Cardiac fibroblast (primary cell): ENCODE measurements at regions not wholly inside any gene's neighbourhood (a gene's known extent, or its start where the extent isn't known, plus 50 kb on each side); places are given as distances from the start of the nearest gene placed in this dataset.

Experiments
- DNase-seq, 2 donors: peaks; one replicate each; pipeline versions ENCODE4 v3.0.0 to v3.0.0-alpha.2; 2010; ENCODE audit warnings: low read depth in 2 of 2
- H3K4me3 ChIP-seq, 2 donors: replicated peaks in 1 of 2; 1 replicate in 1 of 2; 2 replicates in 1 of 2; pipeline ENCODE4 v1.5.1; 2011; ENCODE audit warnings: low read depth in 2 of 2, low read length in 2 of 2, mild to moderate bottlenecking in 2 of 2, moderate library complexity in 1 of 2
- TF ChIP-seq, protein P1 (sequence below): IDR thresholded peaks from one replicate; pipeline ENCODE4 v1.5.1; 2011; ENCODE audit warnings: low read depth, mild to moderate bottlenecking, low read length, inconsistent platforms

DNA sequence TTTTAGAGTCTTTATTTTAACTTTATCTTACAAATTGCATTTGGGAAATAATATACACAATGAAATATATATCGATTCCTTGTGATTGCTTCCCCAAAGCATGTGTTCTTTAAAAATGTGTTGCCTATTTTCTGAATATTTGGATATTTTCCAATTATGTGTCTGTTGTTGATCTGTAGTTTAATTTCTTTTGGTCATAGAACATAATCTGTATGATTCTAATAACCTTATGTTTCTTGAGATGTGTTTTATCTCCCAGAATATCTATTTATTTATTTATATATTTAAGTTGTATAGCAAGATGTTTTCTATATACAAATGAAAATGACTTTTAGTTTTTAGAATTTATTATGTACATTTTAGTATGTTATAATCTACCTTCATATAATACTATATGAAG lies 710.8 kb upstream of the PCDH20 start:
- no peak for DNase-seq
- no peak overlapping the region for H3K4me3 ChIP-seq
- TF ChIP-seq, protein P1, sequence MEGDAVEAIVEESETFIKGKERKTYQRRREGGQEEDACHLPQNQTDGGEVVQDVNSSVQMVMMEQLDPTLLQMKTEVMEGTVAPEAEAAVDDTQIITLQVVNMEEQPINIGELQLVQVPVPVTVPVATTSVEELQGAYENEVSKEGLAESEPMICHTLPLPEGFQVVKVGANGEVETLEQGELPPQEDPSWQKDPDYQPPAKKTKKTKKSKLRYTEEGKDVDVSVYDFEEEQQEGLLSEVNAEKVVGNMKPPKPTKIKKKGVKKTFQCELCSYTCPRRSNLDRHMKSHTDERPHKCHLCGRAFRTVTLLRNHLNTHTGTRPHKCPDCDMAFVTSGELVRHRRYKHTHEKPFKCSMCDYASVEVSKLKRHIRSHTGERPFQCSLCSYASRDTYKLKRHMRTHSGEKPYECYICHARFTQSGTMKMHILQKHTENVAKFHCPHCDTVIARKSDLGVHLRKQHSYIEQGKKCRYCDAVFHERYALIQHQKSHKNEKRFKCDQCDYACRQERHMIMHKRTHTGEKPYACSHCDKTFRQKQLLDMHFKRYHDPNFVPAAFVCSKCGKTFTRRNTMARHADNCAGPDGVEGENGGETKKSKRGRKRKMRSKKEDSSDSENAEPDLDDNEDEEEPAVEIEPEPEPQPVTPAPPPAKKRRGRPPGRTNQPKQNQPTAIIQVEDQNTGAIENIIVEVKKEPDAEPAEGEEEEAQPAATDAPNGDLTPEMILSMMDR = no peak

DNA sequence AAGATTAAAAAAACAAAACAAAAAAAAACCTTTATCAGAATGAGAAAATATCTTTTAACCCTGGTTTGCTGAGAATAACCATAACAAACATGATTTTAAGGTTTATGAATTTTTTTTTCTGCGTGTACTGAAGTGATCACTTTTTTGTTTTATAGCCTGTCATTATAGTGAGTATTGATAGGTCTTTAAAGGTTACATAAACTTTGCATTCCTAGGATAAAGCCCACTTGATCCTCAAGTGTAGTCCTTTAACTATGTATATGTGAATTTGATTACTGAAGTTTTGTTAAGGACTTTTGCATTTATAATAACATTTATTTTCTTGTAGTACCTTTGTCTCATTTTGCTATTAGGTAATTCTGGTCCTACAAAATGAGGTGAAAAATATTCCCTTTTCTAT lies 709.8 kb upstream of the PCDH20 start:
- H3K4me3 ChIP-seq = no peak overlapping the region
- DNase-seq = no peak
- TF ChIP-seq, protein P1 = no peak

DNA sequence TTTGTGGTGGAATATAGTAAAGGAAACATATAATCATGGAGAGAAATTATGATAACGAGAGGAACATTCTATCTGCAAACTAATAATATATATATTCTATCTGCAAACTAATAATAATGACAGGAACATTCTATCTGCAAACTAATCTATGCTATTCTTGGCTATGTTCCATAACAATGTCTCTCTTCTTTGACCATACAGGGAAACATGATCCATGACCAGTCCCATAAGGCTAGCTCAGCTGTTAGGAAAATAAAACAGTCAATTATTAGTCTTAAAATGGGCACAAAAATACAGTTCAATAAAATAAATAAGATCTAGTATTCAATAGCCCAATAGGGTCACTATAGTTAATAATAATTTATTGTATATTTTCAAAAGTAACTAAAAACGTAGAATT lies 707.8 kb upstream of the PCDH20 start:
- H3K4me3 ChIP-seq = no peak overlapping the region
- no peak for DNase-seq
- TF ChIP-seq, protein P1 = no peak

- H3K4me3 ChIP-seq = no peak overlapping the region
- no peak for DNase-seq
- TF ChIP-seq, protein P1 = no peak
Observed at GRCh38 chr13:62122434-62122833, 706.8 kb upstream of the PCDH20 start.

GRCh38 chr13:62119739-62120700 lies 704.4 kb upstream of the PCDH20 start:
- DNase-seq = peak; percentile 12 to 32
- TF ChIP-seq, protein P1 = peak; percentile 29
- no peak overlapping the region for H3K4me3 ChIP-seq

DNA sequence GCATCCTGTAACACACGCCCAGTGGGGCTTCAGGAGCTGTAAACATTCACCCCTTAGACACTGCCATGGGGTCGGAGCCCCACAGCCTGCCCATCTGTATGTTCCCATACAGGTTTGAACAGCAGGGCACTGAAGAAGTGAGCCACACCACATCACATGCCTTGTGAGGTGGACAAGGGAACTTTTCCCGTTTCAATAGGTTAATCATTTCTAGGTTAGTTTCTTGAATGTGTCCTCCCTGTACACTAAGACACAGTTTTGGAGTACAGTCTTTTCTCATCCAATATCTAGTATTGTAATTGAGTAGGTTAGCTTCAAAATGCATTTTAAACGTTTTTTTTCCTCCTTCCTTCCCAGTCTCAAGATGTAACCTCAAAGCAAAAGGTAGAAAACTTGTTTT lies 700.2 kb upstream of the PCDH20 start:
- H3K4me3 ChIP-seq = no peak overlapping the region
- no peak for DNase-seq
- TF ChIP-seq, protein P1 = no peak
